AG09319 (cell line): ENCODE measurements at regions not wholly inside any gene's neighbourhood (a gene's known extent, or its start where the extent isn't known, plus 50 kb on each side); places are given as distances from the start of the nearest gene placed in this dataset.

Experiments used
- DNase-seq: peaks from one replicate; pipeline ENCODE4 v3.0.0-alpha.2; 2010; ENCODE audit warnings: low read depth; ENCODE audit errors: extremely low read depth
- CTCF ChIP-seq: IDR thresholded peaks from 2 replicates; pipeline ENCODE4 v1.5.1; 2011; ENCODE audit warnings: low read depth, mild to moderate bottlenecking, inconsistent platforms, low read length, moderate library complexity

- no peak for TF ChIP-seq CTCF
- no peak for DNase-seq
Observed at GRCh38 chr17:45662432-45662831, 121.7 kb upstream of the CRHR1 start.

GRCh38 chr17:45663772-45664171 is 120.3 kb upstream of the CRHR1 start:
- no peak for TF ChIP-seq CTCF
- no peak for DNase-seq

- no peak for TF ChIP-seq CTCF
- no peak for DNase-seq
Observed at GRCh38 chr17:45664921-45665320, 119.2 kb upstream of the CRHR1 start.

GRCh38 chr17:45666046-45666600 is 118.0 kb upstream of the CRHR1 start:
- no peak for TF ChIP-seq CTCF
- DNase-seq, result no peak

GRCh38 chr17:45666641-45667040 is 117.5 kb upstream of the CRHR1 start:
- no peak for DNase-seq
- no peak for TF ChIP-seq CTCF

GRCh38 chr17:45667591-45668171 is 116.4 kb upstream of the CRHR1 start:
- no peak for DNase-seq
- no peak for TF ChIP-seq CTCF

GRCh38 chr17:45668316-45668715 is 115.8 kb upstream of the CRHR1 start:
- no peak for TF ChIP-seq CTCF

More at GRCh38 chr17:45668316-45668715, 115.8 kb upstream of the CRHR1 start:
- no peak for DNase-seq
